OCI-LY7 (cell line): ENCODE measurements at regions not wholly inside any gene's neighbourhood (a gene's known extent, or its start where the extent isn't known, plus 50 kb on each side); places are given as distances from the start of the nearest gene placed in this dataset.

Experiments
- BruUV-seq: library from RNA; stranded (reverse); fragments of 400-500 nt; replicated peaks from 2 replicates; lab custom pipeline; 2021; lab: Mats Ljungman, UMichigan
- CTCF ChIA-PET: fragments of 300-600 bp; sonication (Branson Sonifier 250); formaldehyde crosslinking; loops from one replicate; lab custom pipeline; 2022; ENCODE audit warnings: antibody characterized with exemption; ENCODE audit not compliant: unreplicated experiment; lab: Charles Lee
- POLR2A ChIA-PET: fragments of 300-600 bp; sonication (Branson Sonifier 250); formaldehyde crosslinking; loops from one replicate; lab custom pipeline; 2022; ENCODE audit warnings: antibody characterized with exemption; lab: Charles Lee
- DNase-seq: peaks from one replicate; pipeline ENCODE4 v3.0.0-alpha.2; 2015; ENCODE audit warnings: low spot score
- H2AFZ ChIP-seq: fragments of 200-600 bp; sonication (generic), shearing (Covaris generic); 2 replicates; pipeline ENCODE4 v1.6.1; 2014; ENCODE audit warnings: mild to moderate bottlenecking, antibody characterized with exemption, low read length, moderate library complexity
- H3K27ac ChIP-seq: fragments of 200-600 bp; sonication (generic); 2 replicates; pipeline ENCODE4 v1.5.1; 2014; ENCODE audit warnings: mixed run types, low read depth, mild to moderate bottlenecking, moderate library complexity, low read length, inconsistent platforms; ENCODE audit not compliant: poor library complexity, severe bottlenecking
- H3K36me3 ChIP-seq: fragments of 200-600 bp; sonication (generic); 2 replicates; pipeline ENCODE4 v1.6.1; 2014; ENCODE audit warnings: mild to moderate bottlenecking, antibody characterized with exemption, low read length, moderate library complexity, mixed read lengths; ENCODE audit not compliant: insufficient read depth
- H3K4me1 ChIP-seq: fragments of 200-600 bp; sonication (generic); 2 replicates; pipeline ENCODE4 v1.5.1; 2014; ENCODE audit warnings: mild to moderate bottlenecking, low read length; ENCODE audit not compliant: insufficient read depth, poor library complexity, severe bottlenecking
- H3K4me2 ChIP-seq: fragments of 200-600 bp; sonication (generic); 2 replicates; pipeline ENCODE4 v1.6.1; 2014; ENCODE audit warnings: mild to moderate bottlenecking, low read length
- H3K4me3 ChIP-seq: fragments of 200-600 bp; sonication (generic); 2 replicates; pipeline ENCODE4 v1.5.1; 2014; ENCODE audit warnings: mild to moderate bottlenecking, low read depth, low read length; ENCODE audit not compliant: poor library complexity, severe bottlenecking
- H3K79me2 ChIP-seq: fragments of 200-600 bp; sonication (generic); 2 replicates; pipeline ENCODE4 v1.6.1; 2016; ENCODE audit warnings: low read depth, mild to moderate bottlenecking, low read length, moderate library complexity, mixed read lengths; ENCODE audit not compliant: insufficient read depth
- H3K9me2 ChIP-seq: fragments of 200-600 bp; sonication (generic); 2 replicates; pipeline ENCODE4 v1.6.1; 2016; ENCODE audit warnings: mild to moderate bottlenecking, low read length, mixed read lengths; ENCODE audit not compliant: insufficient read depth
- H3K9me3 ChIP-seq: fragments of 200-600 bp; sonication (generic); 2 replicates; pipeline ENCODE4 v1.6.1; 2014; ENCODE audit warnings: mild to moderate bottlenecking, mixed run types, low read length, mixed read lengths
- H4K20me1 ChIP-seq: fragments of 200-600 bp; sonication (generic); 2 replicates; pipeline ENCODE4 v1.6.1; 2014; ENCODE audit warnings: mild to moderate bottlenecking, antibody characterized with exemption, low read length, moderate library complexity, mixed read lengths; ENCODE audit not compliant: insufficient read depth
- CTCF ChIP-seq: fragments of 200-600 bp; sonication (generic); conservative IDR thresholded peaks from 2 replicates; pipeline ENCODE4 v1.5.1; 2014; ENCODE audit warnings: mild to moderate bottlenecking, antibody characterized with exemption, low read length, moderate library complexity, mixed read lengths
- EZH2phosphoT487 ChIP-seq: fragments of 200-600 bp; sonication (generic); IDR thresholded peaks from 2 replicates; pipeline ENCODE4 v1.6.1; 2018; ENCODE audit warnings: low read depth, borderline replicate concordance, mild to moderate bottlenecking, mixed run types, antibody characterized with exemption, low read length, moderate library complexity, mixed read lengths
- intact Hi-C: fragments of 100-400 bp; cut with micrococcal nuclease; formaldehyde crosslinking; loops from one replicate; pipeline ENCODE4 v1.10.0; 2022; ENCODE audit not compliant: unreplicated experiment

- Histone ChIP-seq H3K27ac (no peak overlapping the region), H3K4me1 (no peaks in the 10 kb centered on the region), H3K4me2 (no peak overlapping the region), H3K9me3 (no peaks in the 10 kb centered on the region), H4K20me1 (no peaks in the 10 kb centered on the region), H3K79me2 (no peaks in the 10 kb centered on the region), H2AFZ (no peak overlapping the region), H3K9me2 (no peaks in the 10 kb centered on the region), H3K36me3 (no peaks in the 10 kb centered on the region), H3K4me3 (no peak overlapping the region)
- CTCF ChIA-PET = no interaction called here
- BruUV-seq = no TSS peak
- DNase-seq = no peak
- intact Hi-C loops = no loop called here
- TF ChIP-seq CTCF (no peak), EZH2phosphoT487 (no peak)
- POLR2A ChIA-PET = interaction anchor here (1.1 kb wide), 1 partner anchor 20 kb away, joined by 4 read pairs; no protein-coding TSS in a partner anchor
Measured at GRCh38 chr2:18110222-18110621, 231.8 kb downstream of the KCNS3 start.

- POLR2A ChIA-PET = interaction anchor here (0.6 kb wide), 1 partner anchor 512 kb away, joined by 3 read pairs; no protein-coding TSS in a partner anchor
Measured at GRCh38 chr2:18106841-18107240, 228.4 kb downstream of the KCNS3 start.

More at GRCh38 chr2:18106841-18107240, 228.4 kb downstream of the KCNS3 start:
- TF ChIP-seq EZH2phosphoT487 (no peak), CTCF (no peak)
- no peak for DNase-seq
- H3K9me3 ChIP-seq = no peaks in the 10 kb centered on the region
- H2AFZ ChIP-seq = no peak overlapping the region
- no peaks in the 10 kb centered on the region for H3K36me3 ChIP-seq
- intact Hi-C loops = no loop called here
- no peaks in the 10 kb centered on the region for H3K9me2 ChIP-seq
- no peaks in the 10 kb centered on the region for H4K20me1 ChIP-seq
- CTCF ChIA-PET = no interaction called here
- BruUV-seq = no TSS peak
- H3K4me2 ChIP-seq = no peak overlapping the region
- no peaks in the 10 kb centered on the region for H3K4me1 ChIP-seq
- no peaks in the 10 kb centered on the region for H3K79me2 ChIP-seq
- H3K27ac ChIP-seq = no peak overlapping the region
- H3K4me3 ChIP-seq = no peak overlapping the region
